ENCODE measurements at regions not wholly inside any gene's neighbourhood (a gene's known extent, or its start where the extent isn't known, plus 50 kb on each side); places are given as distances from the start of the nearest gene placed in this dataset.

- no peak overlapping the region for H2AFZ ChIP-seq (ENCODE audit: low read depth, low read length, poor library complexity, severe bottlenecking)
- no peaks in the 10 kb centered on the region for H3K9me3 ChIP-seq (ENCODE audit: control insufficient read depth in 1 of 2, insufficient read depth in 1 of 2, low read depth in 1 of 2, low read length in 2 of 2)
- CTCF ChIA-PET: no interaction called here
- DNase-seq (ENCODE audit: low read depth, low spot score): no peak
- intact Hi-C loops (cut with micrococcal nuclease): no loop called here
- H3K27ac ChIP-seq (ENCODE audit: low read depth, low read length): no peak overlapping the region
- no peaks in the 10 kb centered on the region for H3K36me3 ChIP-seq (ENCODE audit: control insufficient read depth in 1 of 2, insufficient read depth in 2 of 2, low read length in 2 of 2)
- no peak overlapping the region for H3K4me3 ChIP-seq (replicated peaks in 1 of 2; ENCODE audit: low read depth in 1 of 2, low read length in 2 of 2)
- TF ChIP-seq ZNF274 (IDR thresholded peaks at IDR 0.05; ENCODE audit: low read depth, low read length) (no peak), SRF (IDR thresholded peaks at IDR 0.05; ENCODE audit: low read depth) (no peak), RAD21 (IDR thresholded peaks at IDR 0.05; ENCODE audit: low read depth) (no peak), CEBPB (IDR thresholded peaks at IDR 0.05; ENCODE audit: low read depth) (no peak)
- ATAC-seq: no peak
- no peaks in the 10 kb centered on the region for H3K9me2 ChIP-seq (ENCODE audit: insufficient read depth)
- H3K27me3 ChIP-seq (ENCODE audit: insufficient read depth, low read length): no peaks in the 10 kb centered on the region
- no TSS peak for BruUV-seq (replicated peaks)
- H3K4me1 ChIP-seq (ENCODE audit: control insufficient read depth in 1 of 2, insufficient read depth in 2 of 2, low read length in 2 of 2): peaks cover 2 to 16% of the 10 kb centered on the region in 2 experiments; a peak in 2 of 4 replicates
- no peaks in the 10 kb centered on the region for H3K79me2 ChIP-seq (ENCODE audit: insufficient read depth, low read length)
- POLR2A ChIA-PET: no interaction called here
- RAD21 ChIA-PET (ENCODE audit: low non-redundant PET in 1 of 2, low total read pairs in 2 of 2, uncharacterized antibody in 2 of 2, unreplicated experiment in 2 of 2): no interaction called here
- H3K4me2 ChIP-seq (ENCODE audit: low read length): no peak overlapping the region
- H4K20me1 ChIP-seq (ENCODE audit: insufficient read depth): no peaks in the 10 kb centered on the region
- H3K9ac ChIP-seq (ENCODE audit: low read length): no peak overlapping the region
Measured at GRCh38 chr16:35749253-35750141, 2290.1 kb downstream of the TP53TG3F start.

GRCh38 chr16:35750157-35750689 is 2290.8 kb downstream of the TP53TG3F start:
- Histone ChIP-seq H3K9ac (ENCODE audit: low read length) (no peak overlapping the region), H3K4me1 (ENCODE audit: control insufficient read depth in 1 of 2, insufficient read depth in 2 of 2, low read length in 2 of 2) (peaks cover 0 to 8% of the 10 kb centered on the region in 2 experiments; a peak in 2 of 4 replicates), H3K27ac (ENCODE audit: low read depth, low read length) (no peak overlapping the region), H3K9me2 (ENCODE audit: insufficient read depth) (no peaks in the 10 kb centered on the region), H2AFZ (ENCODE audit: low read depth, low read length, poor library complexity, severe bottlenecking) (no peak overlapping the region), H3K9me3 (ENCODE audit: control insufficient read depth in 1 of 2, insufficient read depth in 1 of 2, low read depth in 1 of 2, low read length in 2 of 2) (no peaks in the 10 kb centered on the region), H3K4me2 (ENCODE audit: low read length) (no peak overlapping the region), H3K4me3 (replicated peaks in 1 of 2; ENCODE audit: low read depth in 1 of 2, low read length in 2 of 2) (no peak overlapping the region), H3K79me2 (ENCODE audit: insufficient read depth, low read length) (no peaks in the 10 kb centered on the region), H3K36me3 (ENCODE audit: control insufficient read depth in 1 of 2, insufficient read depth in 2 of 2, low read length in 2 of 2) (no peaks in the 10 kb centered on the region), H4K20me1 (ENCODE audit: insufficient read depth) (no peaks in the 10 kb centered on the region), H3K27me3 (ENCODE audit: insufficient read depth, low read length) (no peaks in the 10 kb centered on the region)
- RAD21 ChIA-PET (ENCODE audit: low non-redundant PET in 1 of 2, low total read pairs in 2 of 2, uncharacterized antibody in 2 of 2, unreplicated experiment in 2 of 2): no interaction called here
- POLR2A ChIA-PET: no interaction called here
- BruUV-seq (replicated peaks): no TSS peak
- TF ChIP-seq POLR2AphosphoS5 (IDR thresholded peaks at IDR 0.05; ENCODE audit: low read depth, low read length) (no peak), ZBTB33 (IDR thresholded peaks at IDR 0.05; ENCODE audit: extremely low read depth, insufficient replicate concordance, low read length) (no peak), POLR2A (IDR thresholded peaks at IDR 0.05; ENCODE audit: borderline replicate concordance, extremely low read depth, insufficient read depth, insufficient read length) (no peak), ELF1 (IDR thresholded peaks at IDR 0.05; ENCODE audit: borderline replicate concordance, low read depth) (no peak), CEBPB (IDR thresholded peaks at IDR 0.05; ENCODE audit: low read depth) (no peak), EGR1 (IDR thresholded peaks at IDR 0.05; ENCODE audit: low read depth) (no peak), ZNF274 (IDR thresholded peaks at IDR 0.05; ENCODE audit: low read depth, low read length) (no peak), ZFX (IDR thresholded peaks at IDR 0.05) (no peak), SRF (IDR thresholded peaks at IDR 0.05; ENCODE audit: low read depth) (no peak), RAD21 (IDR thresholded peaks at IDR 0.05; ENCODE audit: low read depth) (no peak), TCF7L2 (IDR thresholded peaks at IDR 0.05; ENCODE audit: borderline replicate concordance, extremely low read depth, insufficient read depth, insufficient read length) (no peak), CTCF (IDR thresholded peaks at IDR 0.05 in 2 of 3, conservative IDR thresholded peaks at IDR 0.05 in 1 of 3; ENCODE audit: borderline replicate concordance in 1 of 3, insufficient read depth in 1 of 3, low read depth in 2 of 3, low read length in 2 of 3) (no peak), SP1 (IDR thresholded peaks at IDR 0.05; ENCODE audit: low read depth) (no peak), SIN3A (IDR thresholded peaks at IDR 0.05; ENCODE audit: low read depth) (no peak)
- TF ChIP-seq, protein P1, sequence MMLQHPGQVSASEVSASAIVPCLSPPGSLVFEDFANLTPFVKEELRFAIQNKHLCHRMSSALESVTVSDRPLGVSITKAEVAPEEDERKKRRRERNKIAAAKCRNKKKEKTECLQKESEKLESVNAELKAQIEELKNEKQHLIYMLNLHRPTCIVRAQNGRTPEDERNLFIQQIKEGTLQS (IDR thresholded peaks at IDR 0.05): no peak
- CTCF ChIA-PET: no interaction called here
- intact Hi-C loops (cut with micrococcal nuclease): no loop called here
- ATAC-seq (no peak), DNase-seq (ENCODE audit: low read depth, low spot score) (no peak)

Measured in HCT116 (cell line).